Cardiac fibroblast (primary cell): ENCODE measurements at regions not wholly inside any gene's neighbourhood (a gene's known extent, or its start where the extent isn't known, plus 50 kb on each side); places are given as distances from the start of the nearest gene placed in this dataset.

ENCODE experiments used
- DNase-seq, 2 donors: peaks; one replicate each; pipeline versions ENCODE4 v3.0.0 to v3.0.0-alpha.2; 2010; ENCODE audit warnings: low read depth in 2 of 2
- H3K4me3 ChIP-seq, 2 donors: replicated peaks in 1 of 2; 1 replicate in 1 of 2; 2 replicates in 1 of 2; pipeline ENCODE4 v1.5.1; 2011; ENCODE audit warnings: low read depth in 2 of 2, low read length in 2 of 2, mild to moderate bottlenecking in 2 of 2, moderate library complexity in 1 of 2
- TF ChIP-seq, protein P1 (sequence below): IDR thresholded peaks from one replicate; pipeline ENCODE4 v1.5.1; 2011; ENCODE audit warnings: low read depth, mild to moderate bottlenecking, low read length, inconsistent platforms

DNA sequence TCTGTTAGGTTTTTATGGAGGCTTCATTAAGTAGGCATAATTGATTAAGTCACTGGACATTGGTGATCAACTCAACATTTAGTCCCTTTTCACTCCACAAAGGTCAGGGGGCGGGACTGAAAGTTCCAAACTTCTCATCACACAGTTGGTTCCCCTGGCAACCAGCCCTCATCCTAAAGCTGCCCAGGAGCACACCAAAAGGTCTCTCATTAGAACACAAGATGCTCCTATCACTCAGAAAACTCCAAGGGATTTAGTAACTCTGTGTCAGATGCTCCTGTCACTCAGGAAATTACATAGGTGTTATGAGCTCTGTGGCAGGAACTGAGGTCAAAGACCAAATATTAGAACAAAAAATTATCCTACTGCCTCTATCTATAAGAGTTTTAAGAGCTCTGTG, 321.5 kb downstream of the OTOL1 start:
- TF ChIP-seq, protein P1, sequence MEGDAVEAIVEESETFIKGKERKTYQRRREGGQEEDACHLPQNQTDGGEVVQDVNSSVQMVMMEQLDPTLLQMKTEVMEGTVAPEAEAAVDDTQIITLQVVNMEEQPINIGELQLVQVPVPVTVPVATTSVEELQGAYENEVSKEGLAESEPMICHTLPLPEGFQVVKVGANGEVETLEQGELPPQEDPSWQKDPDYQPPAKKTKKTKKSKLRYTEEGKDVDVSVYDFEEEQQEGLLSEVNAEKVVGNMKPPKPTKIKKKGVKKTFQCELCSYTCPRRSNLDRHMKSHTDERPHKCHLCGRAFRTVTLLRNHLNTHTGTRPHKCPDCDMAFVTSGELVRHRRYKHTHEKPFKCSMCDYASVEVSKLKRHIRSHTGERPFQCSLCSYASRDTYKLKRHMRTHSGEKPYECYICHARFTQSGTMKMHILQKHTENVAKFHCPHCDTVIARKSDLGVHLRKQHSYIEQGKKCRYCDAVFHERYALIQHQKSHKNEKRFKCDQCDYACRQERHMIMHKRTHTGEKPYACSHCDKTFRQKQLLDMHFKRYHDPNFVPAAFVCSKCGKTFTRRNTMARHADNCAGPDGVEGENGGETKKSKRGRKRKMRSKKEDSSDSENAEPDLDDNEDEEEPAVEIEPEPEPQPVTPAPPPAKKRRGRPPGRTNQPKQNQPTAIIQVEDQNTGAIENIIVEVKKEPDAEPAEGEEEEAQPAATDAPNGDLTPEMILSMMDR: no peak
- DNase-seq: no peak
- no peak overlapping the region for H3K4me3 ChIP-seq

DNA sequence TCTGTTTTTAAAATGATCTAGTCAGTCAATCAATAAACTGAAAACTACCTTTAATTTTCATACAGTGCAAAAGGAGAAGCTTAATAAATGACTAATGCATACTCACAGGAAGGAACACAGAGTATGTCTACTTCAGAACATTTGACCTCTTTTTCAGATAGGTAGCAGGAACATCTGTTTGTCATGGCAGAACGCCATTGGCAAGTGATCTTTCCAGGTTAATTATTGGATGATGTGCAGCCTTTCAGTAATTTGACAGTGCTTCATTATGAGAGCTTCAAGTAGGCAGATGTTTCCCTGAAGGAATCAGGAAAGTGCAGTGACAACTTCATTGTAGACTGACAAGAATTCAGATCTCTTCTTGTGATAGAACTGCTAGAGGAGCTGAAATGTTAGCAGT, 325.0 kb downstream of the OTOL1 start:
- TF ChIP-seq, protein P1: no peak
- DNase-seq: no peak

DNA sequence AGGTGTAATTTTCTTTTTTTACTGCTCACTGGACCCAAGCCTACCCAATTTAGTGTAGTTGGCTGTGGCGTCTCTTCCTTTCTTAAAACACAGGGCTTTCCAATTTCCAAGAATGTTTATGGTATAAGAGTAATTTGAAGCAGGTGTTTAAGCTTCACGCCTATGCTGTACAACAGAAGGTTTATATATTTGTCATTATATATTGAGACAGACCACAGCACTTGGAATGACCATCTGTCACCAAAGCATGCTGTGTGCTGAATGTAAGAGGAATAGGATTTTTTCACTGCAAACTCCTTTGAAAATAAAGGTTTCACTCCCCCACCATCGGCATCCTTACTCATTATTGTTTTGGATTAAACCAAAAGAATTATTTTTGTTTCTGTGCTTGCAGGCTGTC, 325.7 kb downstream of the OTOL1 start:
- TF ChIP-seq, protein P1: no peak
- DNase-seq: no peak
- H3K4me3 ChIP-seq: no peak overlapping the region

More for the DNA sequence above, 325.0 kb downstream of the OTOL1 start:
- H3K4me3 ChIP-seq: no peak overlapping the region

DNA sequence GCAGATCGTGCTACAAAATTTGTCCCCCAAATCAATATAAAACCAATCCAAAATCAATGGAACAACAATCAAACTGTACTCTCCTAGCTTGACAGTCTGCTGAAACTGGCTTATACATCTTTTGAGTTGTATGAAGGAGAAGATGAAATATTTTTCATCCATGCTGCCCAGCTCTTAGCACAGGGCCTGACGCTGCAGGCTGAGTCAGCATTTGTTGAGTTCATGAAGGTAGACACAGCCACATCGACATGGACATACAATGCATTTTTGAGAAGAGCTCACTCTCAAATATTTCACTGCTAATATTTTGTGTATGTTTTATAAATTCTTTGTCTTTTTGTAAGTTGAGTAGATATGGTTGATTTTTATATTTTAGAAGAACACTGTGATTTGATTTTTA, 327.3 kb downstream of the OTOL1 start:
- TF ChIP-seq, protein P1: no peak
- no peak overlapping the region for H3K4me3 ChIP-seq
- DNase-seq: no peak

DNA sequence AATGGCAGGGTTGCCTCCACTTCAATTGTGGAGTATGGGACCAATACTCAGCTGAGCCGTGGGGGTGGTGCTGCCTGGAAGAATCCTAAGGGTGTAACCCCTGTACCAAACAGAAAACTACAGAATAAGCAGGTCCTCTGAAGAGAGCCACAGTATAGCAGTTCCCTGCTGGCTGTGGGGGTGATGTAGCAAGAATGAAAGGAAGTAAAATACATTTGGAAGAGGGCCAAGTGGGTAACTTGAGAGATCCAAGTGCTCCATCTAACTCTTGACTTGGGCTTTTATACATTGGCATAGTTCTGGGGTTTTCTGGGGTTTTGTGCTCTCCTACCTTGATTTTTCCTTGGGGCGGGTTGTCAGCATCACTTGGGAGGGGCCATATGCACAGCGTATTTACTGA, 341.4 kb downstream of the OTOL1 start:
- no peak for DNase-seq
- no peak overlapping the region for H3K4me3 ChIP-seq
- TF ChIP-seq, protein P1: no peak

DNA sequence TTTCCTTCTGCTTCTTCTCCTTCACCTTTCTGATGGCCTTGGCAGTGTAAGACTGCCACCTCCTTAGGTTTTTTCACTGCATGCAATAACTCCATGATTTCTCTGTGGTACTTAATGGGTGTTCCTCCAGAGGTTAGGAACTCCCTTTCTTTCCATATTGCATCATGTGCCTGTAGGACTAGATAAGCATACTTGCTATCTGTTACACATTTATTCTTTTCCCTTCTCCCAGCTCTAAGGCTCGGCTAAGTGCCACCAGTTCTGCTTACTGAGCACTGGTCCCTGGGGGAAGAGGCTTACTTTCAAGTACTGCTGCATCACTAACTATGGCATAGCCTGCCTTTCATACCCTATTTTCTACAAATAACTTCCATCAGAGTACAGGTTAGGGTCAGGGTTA, 351.8 kb downstream of the OTOL1 start:
- no peak overlapping the region for H3K4me3 ChIP-seq
- peak in 1 of 2 donors; percentile 4 for DNase-seq
- TF ChIP-seq, protein P1: no peak

DNA sequence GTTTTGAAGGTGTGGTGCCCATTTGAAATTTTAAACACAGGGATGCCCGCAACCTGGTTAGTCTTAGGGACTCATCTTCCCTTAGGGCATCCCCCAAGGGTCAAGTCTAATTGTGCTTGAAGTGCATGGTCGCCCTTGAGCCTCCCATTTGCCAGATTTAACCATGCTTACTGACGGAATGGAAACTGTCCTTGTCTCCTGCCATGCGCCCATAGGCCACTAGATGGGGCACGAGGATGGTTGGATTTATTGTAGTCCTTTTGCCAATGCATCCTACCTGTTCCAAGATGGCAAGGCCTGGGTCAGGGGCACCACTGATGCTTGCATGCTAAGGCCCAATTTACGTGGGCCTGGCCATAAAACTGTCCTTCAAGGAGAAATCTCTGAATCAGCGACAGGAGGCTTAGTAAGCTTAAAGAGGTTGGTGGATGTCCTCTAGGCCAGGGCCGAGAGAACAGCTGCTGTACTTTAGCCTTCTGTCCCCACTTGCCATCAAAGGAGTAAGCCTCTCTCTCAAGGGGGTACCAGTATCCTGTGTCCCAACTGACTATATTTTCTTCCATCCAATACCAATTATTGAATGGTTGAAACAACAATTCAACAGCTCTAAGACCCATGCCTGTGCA, 355.4 kb downstream of the OTOL1 start:
- no peak overlapping the region for H3K4me3 ChIP-seq
- TF ChIP-seq, protein P1: peak; percentile 87
- peak; percentile 46 to 71 for DNase-seq
